DND-41 (cell line): ENCODE measurements at regions not wholly inside any gene's neighbourhood (a gene's known extent, or its start where the extent isn't known, plus 50 kb on each side); places are given as distances from the start of the nearest gene placed in this dataset.

ENCODE experiments used
- CTCF ChIP-seq: IDR thresholded peaks from 2 replicates; pipeline ENCODE4 v1.5.1; 2012; ENCODE audit warnings: borderline replicate concordance, low read length, moderate library complexity, mild to moderate bottlenecking; ENCODE audit not compliant: poor library complexity, severe bottlenecking; ENCODE audit errors: extremely low read depth
- EZH2 ChIP-seq: IDR thresholded peaks from 3 replicates; pipeline ENCODE4 v1.6.1; 2012; ENCODE audit warnings: borderline replicate concordance, low read depth, mild to moderate bottlenecking, moderate library complexity, low read length, inconsistent platforms; ENCODE audit not compliant: severe bottlenecking

GRCh38 chr10:10661176-10661575 lies 356.5 kb upstream of the CELF2 start:
- TF ChIP-seq CTCF: no peak
- no peak for TF ChIP-seq EZH2
